OCI-LY1 (cell line): ENCODE measurements at regions not wholly inside any gene's neighbourhood (a gene's known extent, or its start where the extent isn't known, plus 50 kb on each side); places are given as distances from the start of the nearest gene placed in this dataset.

Experiments used
- H2AFZ ChIP-seq: fragments of 200-600 bp; sonication (generic), shearing (Covaris generic); 2 replicates; pipeline ENCODE4 v1.6.0; 2014; ENCODE audit warnings: antibody characterized with exemption, mild to moderate bottlenecking, low read length
- H3F3A ChIP-seq: fragments of 200-600 bp; sonication (generic), shearing (Covaris generic); 2 replicates; pipeline ENCODE4 v1.6.0; 2014; ENCODE audit warnings: mild to moderate bottlenecking, antibody characterized with exemption, low read length, moderate library complexity; ENCODE audit not compliant: insufficient read depth
- H3K27ac ChIP-seq: fragments of 200-600 bp; sonication (generic); 2 replicates; pipeline ENCODE4 v1.5.1; 2014; ENCODE audit warnings: low read length, mixed run types, mild to moderate bottlenecking, low read depth; ENCODE audit not compliant: poor library complexity, severe bottlenecking
- H3K27me3 ChIP-seq: fragments of 200-600 bp; sonication (generic); 2 replicates; pipeline ENCODE4 v1.6.0; 2014; ENCODE audit warnings: antibody characterized with exemption, mild to moderate bottlenecking, low read length, moderate library complexity; ENCODE audit not compliant: insufficient read depth
- H3K36me3 ChIP-seq: fragments of 200-600 bp; sonication (generic); 2 replicates; pipeline ENCODE4 v1.6.1; 2014; ENCODE audit warnings: mild to moderate bottlenecking, antibody characterized with exemption, low read length, moderate library complexity, mixed read lengths; ENCODE audit not compliant: insufficient read depth
- H3K4me1 ChIP-seq: fragments of 200-600 bp; sonication (generic); 2 replicates; pipeline ENCODE4 v1.5.1; 2014; ENCODE audit warnings: mild to moderate bottlenecking, low read length, moderate library complexity; ENCODE audit not compliant: insufficient read depth, severe bottlenecking
- H3K4me2 ChIP-seq: fragments of 200-600 bp; sonication (generic), shearing (Covaris generic); 2 replicates; pipeline ENCODE4 v1.6.1; 2014; ENCODE audit warnings: low read length
- H3K4me3 ChIP-seq: fragments of 200-600 bp; sonication (generic); 2 replicates; pipeline ENCODE4 v1.5.1; 2014; ENCODE audit warnings: low read length, low read depth, mild to moderate bottlenecking, mixed read lengths; ENCODE audit not compliant: poor library complexity, severe bottlenecking
- H3K79me2 ChIP-seq: fragments of 200-600 bp; shearing (Covaris generic); 2 replicates; pipeline ENCODE4 v1.6.1; 2016; ENCODE audit warnings: mixed run types, low read length, mixed read lengths; ENCODE audit not compliant: insufficient read depth
- H3K9ac ChIP-seq: fragments of 200-600 bp; sonication (generic), shearing (Covaris generic); 2 replicates; pipeline ENCODE4 v1.6.1; 2014; ENCODE audit warnings: mild to moderate bottlenecking, low read length, mixed read lengths
- H3K9me2 ChIP-seq: fragments of 200-600 bp; sonication (generic), shearing (Covaris generic); 2 replicates; pipeline ENCODE4 v1.6.1; 2014; ENCODE audit warnings: low read depth, mild to moderate bottlenecking, low read length, mixed read lengths
- H3K9me3 ChIP-seq: fragments of 200-600 bp; shearing (Covaris generic); 2 replicates; pipeline ENCODE4 v1.6.1; 2014; ENCODE audit warnings: low read length, mixed read lengths
- H4K20me1 ChIP-seq: fragments of 200-600 bp; sonication (generic), shearing (Covaris generic); 2 replicates; pipeline ENCODE4 v1.6.0; 2016; ENCODE audit warnings: mild to moderate bottlenecking, low read length; ENCODE audit not compliant: insufficient read depth
- CTCF ChIP-seq: fragments of 200-600 bp; sonication (generic), shearing (Covaris generic); IDR thresholded peaks from 2 replicates; pipeline ENCODE4 v1.5.1; 2017; ENCODE audit warnings: mild to moderate bottlenecking, antibody characterized with exemption, low read length, moderate library complexity, mixed read lengths
- EZH2 ChIP-seq: fragments of 200-600 bp; sonication (generic), shearing (Covaris generic); IDR thresholded peaks from 2 replicates; pipeline ENCODE4 v1.8.0; 2017; ENCODE audit warnings: borderline replicate concordance, mixed run types, mild to moderate bottlenecking, antibody characterized with exemption, low read length, moderate library complexity, mixed read lengths

GRCh38 chr21:16323596-16323995 lies 593.8 kb downstream of the USP25 start:
- H3K4me3 ChIP-seq: no peak overlapping the region
- no peaks in the 10 kb centered on the region for H3K27me3 ChIP-seq

GRCh38 chr21:16324630-16325029 lies 594.8 kb downstream of the USP25 start:
- Histone ChIP-seq H4K20me1 (no peaks in the 10 kb centered on the region), H3F3A (no peaks in the 10 kb centered on the region), H3K79me2 (no peaks in the 10 kb centered on the region), H3K27me3 (no peaks in the 10 kb centered on the region), H3K9ac (no peak overlapping the region), H3K9me2 (no peaks in the 10 kb centered on the region), H3K9me3 (no peaks in the 10 kb centered on the region), H3K27ac (no peak overlapping the region), H3K4me2 (no peak overlapping the region), H3K4me3 (no peak overlapping the region), H2AFZ (no peak overlapping the region), H3K36me3 (no peaks in the 10 kb centered on the region), H3K4me1 (no peaks in the 10 kb centered on the region)
- no peak for TF ChIP-seq CTCF
- TF ChIP-seq EZH2: no peak

More at GRCh38 chr21:16323596-16323995, 593.8 kb downstream of the USP25 start:
- H4K20me1 ChIP-seq: no peaks in the 10 kb centered on the region
- H3K27ac ChIP-seq: no peak overlapping the region
- H3K4me2 ChIP-seq: no peak overlapping the region
- H3K4me1 ChIP-seq: no peaks in the 10 kb centered on the region
- H3K79me2 ChIP-seq: no peaks in the 10 kb centered on the region
- no peaks in the 10 kb centered on the region for H3F3A ChIP-seq
- H3K36me3 ChIP-seq: no peaks in the 10 kb centered on the region
- TF ChIP-seq EZH2: no peak
- TF ChIP-seq CTCF: no peak
- no peak overlapping the region for H2AFZ ChIP-seq
- no peaks in the 10 kb centered on the region for H3K9me2 ChIP-seq
- H3K9ac ChIP-seq: no peak overlapping the region
- H3K9me3 ChIP-seq: no peaks in the 10 kb centered on the region

GRCh38 chr21:16330082-16330907 lies 600.5 kb downstream of the USP25 start:
- H3K27me3 ChIP-seq: no peaks in the 10 kb centered on the region
- no peaks in the 10 kb centered on the region for H3K4me1 ChIP-seq
- TF ChIP-seq CTCF (peak; percentile 66), EZH2 (no peak)
- H3K27ac ChIP-seq: no peak overlapping the region
- no peaks in the 10 kb centered on the region for H3K79me2 ChIP-seq
- H3K9me3 ChIP-seq: no peaks in the 10 kb centered on the region
- no peak overlapping the region for H3K4me3 ChIP-seq
- no peaks in the 10 kb centered on the region for H4K20me1 ChIP-seq
- H3K36me3 ChIP-seq: no peaks in the 10 kb centered on the region
- H3K4me2 ChIP-seq: no peak overlapping the region
- no peak overlapping the region for H2AFZ ChIP-seq
- no peaks in the 10 kb centered on the region for H3F3A ChIP-seq
- H3K9ac ChIP-seq: no peak overlapping the region
- H3K9me2 ChIP-seq: no peaks in the 10 kb centered on the region
